Adrenal gland (tissue), 9 donors: ENCODE measurements at regions not wholly inside any gene's neighbourhood (a gene's known extent, or its start where the extent isn't known, plus 50 kb on each side); places are given as distances from the start of the nearest gene placed in this dataset.

ENCODE experiments used
- DNase-seq, 7 donors: peaks; one replicate each; pipeline ENCODE4 v3.0.0-alpha.2; 2019 to 2020
- H3K27ac ChIP-seq, 5 donors: fragments of 200-600 bp; sonication (generic) in 4 of 5; 1 replicate in 3 of 5; 2 replicates in 2 of 5; pipeline versions ENCODE4 v1.5.1 to v1.8.0; 2016 to 2020; ENCODE audit warnings: mild to moderate bottlenecking in 1 of 5
- H3K27me3 ChIP-seq: fragments of 200-600 bp; 2 replicates; pipeline ENCODE4 v1.8.0; 2021
- H3K36me3 ChIP-seq, 2 donors: fragments of 200-600 bp; replicated peaks in 1 of 2; 1 replicate in 1 of 2; 2 replicates in 1 of 2; pipeline versions ENCODE4 v1.5.1 to v1.8.0; 2018 to 2022
- H3K4me1 ChIP-seq, 2 donors: fragments of 200-600 bp; replicated peaks in 1 of 2; 1 replicate in 1 of 2; 2 replicates in 1 of 2; pipeline versions ENCODE4 v1.5.1 to v1.8.0; 2018 to 2021
- H3K4me3 ChIP-seq, 4 donors: fragments of 200-600 bp; sonication (generic) in 3 of 4; one replicate each; pipeline ENCODE4 v1.5.1; 2016 to 2018
- H3K9me3 ChIP-seq, 3 donors: fragments of 200-600 bp; sonication (generic) in 1 of 3; replicated peaks in 1 of 3; 1 replicate in 2 of 3; 2 replicates in 1 of 3; pipeline versions ENCODE4 v1.5.1 to v1.8.0; 2016 to 2021
- CTCF ChIP-seq, 6 experiments: fragments of 450-650 bp in 4 of 6; fragments of 200-600 bp in 2 of 6; sonication (generic) in 1 of 6; IDR thresholded peaks; 1 replicate in 5 of 6; 2 replicates in 1 of 6; pipeline versions ENCODE4 v1.5.1 to v1.8.0; 2016 to 2021; ENCODE audit warnings: antibody characterized with exemption in 6 of 6, mild to moderate bottlenecking in 2 of 6, moderate library complexity in 1 of 6
- POLR2A ChIP-seq, 2 donors: fragments of 450-650 bp; IDR thresholded peaks; one replicate each; pipeline ENCODE4 v1.6.1; 2017; ENCODE audit warnings: antibody characterized with exemption in 2 of 2, mild to moderate bottlenecking in 2 of 2, moderate library complexity in 1 of 2
- WGBS, 4 donors: extraction: QIAGEN DNeasy Blood & Tissue Kit in 2 of 4; methylation state at CpG; one replicate each; pipeline versions ENCODE4 v1.1.5 to v1.1.7; 2013 to 2017; 5-methylcytosine and 5-hydroxymethylcytosine counted together
- intact Hi-C, 2 donors: fragments of 100-400 bp; cut with DNase I; formaldehyde crosslinking; loops; one replicate each; pipeline versions ENCODE4 v1.14.1 to v1.15.0; 2022 to 2023
- donor health status: healthy with polysubstance abuse.
- donor health status: Bipolar disorder and iron deficiency.
- donor health status: DM: yes; HTN: yes; CAD: no.
- donor health status: DM: no; HTN: no; CAD: no.
- donor health status: DM: no; HTN: no; CAD: no.

- H3K4me3 ChIP-seq: no peak overlapping the region
- H3K27ac ChIP-seq: no peak overlapping the region
- 74 to 84% (median 75%) methylated on average over 3 of the region's 3 CpGs for WGBS, 4 donors
- no peaks in the 10 kb centered on the region for H3K4me1 ChIP-seq
- intact Hi-C loops: no loop called here
- TF ChIP-seq POLR2A (IDR thresholded peaks at IDR 0.05): no peak
- TF ChIP-seq CTCF (IDR thresholded peaks at IDR 0.05): no peak
- DNase-seq: no peak
- no peaks in the 10 kb centered on the region for H3K36me3 ChIP-seq
- H3K27me3 ChIP-seq: no peaks in the 10 kb centered on the region
- no peaks in the 10 kb centered on the region for H3K9me3 ChIP-seq
Observed at GRCh38 chr1:218741852-218742251, 396.7 kb downstream of the TGFB2 start.

DNA sequence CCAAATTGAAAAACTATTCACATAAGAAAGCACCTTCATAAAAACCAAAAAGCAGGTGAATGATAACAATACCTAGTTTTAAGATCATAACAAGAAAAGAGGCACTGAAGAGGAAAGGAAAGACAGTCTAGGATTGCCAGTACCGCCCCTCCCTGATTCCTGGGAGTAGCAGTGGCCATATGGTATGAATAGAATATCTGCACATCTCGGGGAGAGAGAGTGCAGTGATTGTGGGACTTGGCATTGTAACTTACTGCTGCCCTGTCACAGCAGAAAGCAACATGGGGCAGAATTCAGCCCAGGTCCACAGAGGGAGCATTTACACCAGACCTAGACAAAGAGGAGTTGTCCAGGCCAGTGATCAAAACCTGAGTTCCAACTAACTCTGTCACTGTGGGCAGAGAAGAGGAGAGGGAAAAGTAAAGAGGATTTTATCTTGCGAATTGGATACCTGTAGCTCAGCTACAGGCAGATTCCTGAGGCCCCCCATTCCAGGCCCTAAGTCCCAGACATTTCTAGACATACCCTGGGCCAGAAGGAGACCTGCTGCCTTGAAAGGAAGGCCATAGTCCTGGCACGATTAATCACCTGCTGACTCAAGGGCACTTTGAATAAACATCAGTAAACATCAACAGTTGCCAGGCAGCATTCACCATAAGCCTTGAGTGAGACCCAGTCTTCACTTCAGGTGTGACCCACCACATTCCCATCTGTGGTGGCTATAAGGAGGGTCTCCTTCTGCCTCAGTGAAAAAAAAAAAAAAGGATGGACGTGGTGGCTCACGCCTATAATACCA lies 397.5 kb downstream of the TGFB2 start:
- Histone ChIP-seq H3K4me3 (no peak overlapping the region), H3K9me3 (no peaks in the 10 kb centered on the region), H3K4me1 (no peaks in the 10 kb centered on the region), H3K27ac (no peak overlapping the region), H3K36me3 (no peaks in the 10 kb centered on the region), H3K27me3 (no peaks in the 10 kb centered on the region)
- intact Hi-C loops: no loop called here
- 67 to 82% (median 80%) methylated on average over 6 of the region's 6 CpGs for WGBS, 4 donors
- TF ChIP-seq POLR2A (IDR thresholded peaks at IDR 0.05) (no peak), CTCF (IDR thresholded peaks at IDR 0.05) (no peak)
- DNase-seq: no peak

- no peak for DNase-seq
- intact Hi-C loops: no loop called here
- no peak for TF ChIP-seq CTCF (IDR thresholded peaks at IDR 0.05)
- no peak for TF ChIP-seq POLR2A (IDR thresholded peaks at IDR 0.05)
- Histone ChIP-seq H3K9me3 (no peaks in the 10 kb centered on the region), H3K36me3 (no peaks in the 10 kb centered on the region), H3K27me3 (no peaks in the 10 kb centered on the region), H3K4me1 (no peaks in the 10 kb centered on the region), H3K4me3 (no peak overlapping the region), H3K27ac (no peak overlapping the region)
- WGBS, 4 donors: 88 to 96% (median 92%) methylated on average over 4 of the region's 4 CpGs
Observed at GRCh38 chr1:218743861-218744505, 398.8 kb downstream of the TGFB2 start.

DNA sequence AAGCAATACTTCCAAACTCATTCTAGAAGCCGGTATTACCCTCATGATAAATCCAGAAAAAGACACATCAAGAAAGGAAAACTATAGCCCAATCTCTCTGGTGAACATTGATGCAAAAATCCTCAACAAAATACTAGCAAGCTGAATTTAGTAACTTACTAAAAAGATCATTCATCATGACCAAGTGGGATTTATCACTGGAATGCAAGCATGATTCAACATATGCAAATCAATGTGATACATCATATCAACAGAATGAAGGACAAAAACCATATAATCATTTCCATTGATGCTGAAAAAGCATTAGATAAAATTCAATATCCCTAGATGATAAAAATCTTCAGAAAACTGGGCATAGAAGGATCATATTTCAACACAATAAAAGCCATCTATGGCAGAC lies 402.9 kb downstream of the TGFB2 start:
- Histone ChIP-seq H3K4me1 (no peaks in the 10 kb centered on the region), H3K9me3 (no peaks in the 10 kb centered on the region), H3K27me3 (no peaks in the 10 kb centered on the region), H3K27ac (no peak overlapping the region), H3K4me3 (no peak overlapping the region), H3K36me3 (no peaks in the 10 kb centered on the region)
- DNase-seq: no peak
- intact Hi-C loops: no loop called here
- TF ChIP-seq CTCF (IDR thresholded peaks at IDR 0.05): no peak
- TF ChIP-seq POLR2A (IDR thresholded peaks at IDR 0.05): no peak
- 90 to 100% (median 92%) methylated on average over 1 of the region's 1 CpG for WGBS, 4 donors
